ENCODE measurements at regions not wholly inside any gene's neighbourhood (a gene's known extent, or its start where the extent isn't known, plus 50 kb on each side); places are given as distances from the start of the nearest gene placed in this dataset.

DNA sequence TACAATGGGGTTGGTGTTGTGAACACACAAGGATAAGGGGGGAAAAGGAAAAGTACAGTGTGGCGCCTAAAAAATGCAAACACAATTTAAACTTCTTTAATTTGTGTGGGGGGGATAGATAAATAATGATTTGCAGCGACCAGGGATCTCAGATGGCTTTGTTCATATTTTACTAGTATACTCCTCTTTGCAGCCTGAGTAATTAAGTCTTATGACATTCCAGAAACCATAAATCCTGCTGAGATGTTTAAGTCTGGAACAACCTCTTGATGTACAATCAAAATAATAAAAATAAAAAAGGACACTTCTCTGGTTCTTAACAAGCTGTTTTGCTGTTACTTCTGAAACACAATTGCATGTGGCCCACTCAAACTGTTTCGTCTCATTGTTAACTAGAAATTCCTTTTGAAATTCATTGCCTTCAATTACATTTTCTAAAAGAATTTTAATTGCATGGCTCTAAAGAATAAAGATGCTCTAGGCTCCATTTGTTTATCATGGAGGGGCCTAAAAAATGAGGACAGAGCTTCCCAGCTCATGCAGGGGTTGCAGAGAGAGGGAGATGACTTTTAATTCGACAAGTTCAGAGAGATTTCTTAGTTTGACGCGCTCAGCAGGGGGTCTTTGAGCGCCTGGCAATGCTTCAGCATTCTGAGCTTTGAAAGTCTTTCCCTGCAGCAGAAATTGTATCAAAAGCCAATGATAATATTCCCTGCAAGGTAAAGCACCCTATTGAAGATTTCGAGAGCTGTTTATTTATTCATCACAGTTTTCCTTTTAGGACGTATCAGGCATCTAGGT is 892.4 kb upstream of the TENM3 start:
- DNase-seq (ENCODE audit: low spot score) = no peak
- H4K20me1 ChIP-seq (ENCODE audit: insufficient read depth, low read length) = no peaks in the 10 kb centered on the region
- no peak overlapping the region for H3K4me3 ChIP-seq (replicated peaks in 1 of 3; ENCODE audit: insufficient read depth in 1 of 3, low read depth in 2 of 3, low read length in 3 of 3)
- intact Hi-C loops (cut with micrococcal nuclease; ENCODE audit: unreplicated experiment) = no loop called here
- ChIA-PET CTCF (ENCODE audit: low intra/inter-chr PET ratio, low total read pairs) (no interaction called here), POLR2A (no interaction called here)
- H3K36me3 ChIP-seq (replicated peaks in 1 of 2; ENCODE audit: control insufficient read depth in 1 of 2, insufficient read depth in 2 of 2, low read length in 2 of 2) = no peaks in the 10 kb centered on the region
- TF ChIP-seq ZFP36 (IDR thresholded peaks at IDR 0.05; ENCODE audit: borderline replicate concordance, low read depth, low read length, partially characterized antibody) = no peak
- TF ChIP-seq, protein P1, sequence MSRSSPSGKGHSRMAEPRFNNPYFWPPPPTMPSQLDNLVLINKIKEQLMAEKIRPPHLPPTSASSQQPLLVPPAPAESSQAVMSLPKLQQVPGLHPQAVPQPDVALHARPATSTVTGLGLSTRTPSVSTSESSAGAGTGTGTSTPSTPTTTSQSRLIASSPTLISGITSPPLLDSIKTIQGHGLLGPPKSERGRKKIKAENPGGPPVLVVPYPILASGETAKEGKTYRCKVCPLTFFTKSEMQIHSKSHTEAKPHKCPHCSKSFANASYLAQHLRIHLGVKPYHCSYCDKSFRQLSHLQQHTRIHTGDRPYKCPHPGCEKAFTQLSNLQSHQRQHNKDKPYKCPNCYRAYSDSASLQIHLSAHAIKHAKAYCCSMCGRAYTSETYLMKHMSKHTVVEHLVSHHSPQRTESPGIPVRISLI (CRISPR knock-in tag; IDR thresholded peaks at IDR 0.05; ENCODE audit: borderline replicate concordance) = no peak
- TF ChIP-seq SIX4 (CRISPR knock-in tag; IDR thresholded peaks at IDR 0.05) = no peak
- no peak for TF ChIP-seq ZNF441 (CRISPR knock-in tag; IDR thresholded peaks at IDR 0.05; ENCODE audit: borderline replicate concordance)
- TF ChIP-seq ZNF652 (CRISPR knock-in tag; IDR thresholded peaks at IDR 0.05; ENCODE audit: borderline replicate concordance, low read depth) = no peak
- TF ChIP-seq ZNF891 (CRISPR knock-in tag; IDR thresholded peaks at IDR 0.05) = no peak
- BruUV-seq (replicated peaks) = no TSS peak
- H3K4me1 ChIP-seq (ENCODE audit: insufficient read depth, low read length) = no peaks in the 10 kb centered on the region
- no peaks in the 10 kb centered on the region for H3K27me3 ChIP-seq (ENCODE audit: control insufficient read depth in 1 of 2, insufficient read depth in 2 of 2, low read length in 2 of 2)
- H3K4me2 ChIP-seq (ENCODE audit: low read depth, low read length) = no peak overlapping the region
- H2AFZ ChIP-seq (ENCODE audit: low read length) = no peak overlapping the region
- FAIRE-seq = no peak
- H3K9ac ChIP-seq (ENCODE audit: insufficient read depth, low read depth, low read length) = no peak overlapping the region
- H3K9me3 ChIP-seq (ENCODE audit: low read length) = no peaks in the 10 kb centered on the region
- no peak for ATAC-seq
- no peaks in the 10 kb centered on the region for H3K79me2 ChIP-seq (ENCODE audit: insufficient read depth, low read length)
- no peak overlapping the region for H3K27ac ChIP-seq (ENCODE audit: extremely low read length, insufficient read depth, low read length)
- WGBS (ENCODE audit: low lambda C conversion rate) = 0% methylated on average over 9 of the region's 9 CpGs
- in situ Hi-C loops (cut with HindIII; ENCODE audit: extremely low pct_ligation_motif_present, low pct_unique_long_range_greater_than_20kb) = no loop called here

DNA sequence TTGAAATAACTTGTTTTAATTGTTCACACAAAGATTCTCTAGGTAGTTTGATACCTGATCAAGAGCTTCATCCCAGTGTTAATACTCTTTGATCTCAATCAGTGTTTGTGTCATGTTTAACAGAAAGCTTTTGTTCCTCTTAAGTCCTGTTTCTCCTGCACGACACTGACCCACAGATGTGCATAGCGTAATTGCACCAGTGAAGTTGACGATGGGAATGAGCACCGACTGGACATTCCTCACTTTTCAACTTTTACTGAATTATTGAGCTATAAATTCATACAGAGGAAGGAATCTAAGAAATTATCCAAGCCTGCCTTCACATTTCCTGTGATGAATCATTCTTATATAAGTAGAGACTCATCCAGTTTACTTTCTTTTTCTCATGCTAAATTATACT is 878.7 kb upstream of the TENM3 start:
- no peak for DNase-seq (ENCODE audit: low spot score)
- no peak overlapping the region for H3K4me2 ChIP-seq (ENCODE audit: low read depth, low read length)
- H3K79me2 ChIP-seq (ENCODE audit: insufficient read depth, low read length) = no peaks in the 10 kb centered on the region
- H3K9me3 ChIP-seq (ENCODE audit: low read length) = no peaks in the 10 kb centered on the region
- H3K27ac ChIP-seq (ENCODE audit: extremely low read length, insufficient read depth, low read length) = no peak overlapping the region
- no peaks in the 10 kb centered on the region for H3K27me3 ChIP-seq (ENCODE audit: control insufficient read depth in 1 of 2, insufficient read depth in 2 of 2, low read length in 2 of 2)
- ChIA-PET CTCF (ENCODE audit: low intra/inter-chr PET ratio, low total read pairs) (no interaction called here), POLR2A (no interaction called here)
- no peak for ATAC-seq
- WGBS (ENCODE audit: low lambda C conversion rate) = 18% methylated on average over 4 of the region's 4 CpGs
- TF ChIP-seq, protein P2, sequence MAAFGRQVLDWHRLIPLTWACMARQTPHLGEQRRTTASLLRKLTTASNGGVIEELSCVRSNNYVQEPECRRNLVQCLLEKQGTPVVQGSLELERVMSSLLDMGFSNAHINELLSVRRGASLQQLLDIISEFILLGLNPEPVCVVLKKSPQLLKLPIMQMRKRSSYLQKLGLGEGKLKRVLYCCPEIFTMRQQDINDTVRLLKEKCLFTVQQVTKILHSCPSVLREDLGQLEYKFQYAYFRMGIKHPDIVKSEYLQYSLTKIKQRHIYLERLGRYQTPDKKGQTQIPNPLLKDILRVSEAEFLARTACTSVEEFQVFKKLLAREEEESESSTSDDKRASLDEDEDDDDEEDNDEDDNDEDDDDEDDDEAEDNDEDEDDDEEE (CRISPR knock-in tag; IDR thresholded peaks at IDR 0.05) = no peak
- no peak for TF ChIP-seq ZNF772 (CRISPR knock-in tag; IDR thresholded peaks at IDR 0.05)
- no peak for TF ChIP-seq ZNF75D (CRISPR knock-in tag; IDR thresholded peaks at IDR 0.05; ENCODE audit: borderline replicate concordance)
- no peak for TF ChIP-seq ZNF766 (CRISPR knock-in tag; IDR thresholded peaks at IDR 0.05; ENCODE audit: borderline replicate concordance)
- TF ChIP-seq HOXD1 (CRISPR knock-in tag; IDR thresholded peaks at IDR 0.05) = no peak
- intact Hi-C loops (cut with micrococcal nuclease; ENCODE audit: unreplicated experiment) = no loop called here
- H3K9ac ChIP-seq (ENCODE audit: insufficient read depth, low read depth, low read length) = no peak overlapping the region
- in situ Hi-C loops (cut with HindIII; ENCODE audit: extremely low pct_ligation_motif_present, low pct_unique_long_range_greater_than_20kb) = no loop called here
- H3K4me3 ChIP-seq (replicated peaks in 1 of 3; ENCODE audit: insufficient read depth in 1 of 3, low read depth in 2 of 3, low read length in 3 of 3) = no peak overlapping the region
- no peak overlapping the region for H2AFZ ChIP-seq (ENCODE audit: low read length)
- H4K20me1 ChIP-seq (ENCODE audit: insufficient read depth, low read length) = no peaks in the 10 kb centered on the region
- H3K36me3 ChIP-seq (replicated peaks in 1 of 2; ENCODE audit: control insufficient read depth in 1 of 2, insufficient read depth in 2 of 2, low read length in 2 of 2) = no peaks in the 10 kb centered on the region
- no TSS peak for BruUV-seq (replicated peaks)
- no peaks in the 10 kb centered on the region for H3K4me1 ChIP-seq (ENCODE audit: insufficient read depth, low read length)
- no peak for FAIRE-seq

Data from HepG2 (cell line).